ENCODE measurements at regions not wholly inside any gene's neighbourhood (a gene's known extent, or its start where the extent isn't known, plus 50 kb on each side); places are given as distances from the start of the nearest gene placed in this dataset.

- Histone ChIP-seq H3K9me3 (replicated peaks in 1 of 2; ENCODE audit: control insufficient read depth in 1 of 2, insufficient read depth in 1 of 2, low read length in 2 of 2) (no peaks in the 10 kb centered on the region), H3K36me3 (replicated peaks in 1 of 2; ENCODE audit: control insufficient read depth in 1 of 2, insufficient read depth in 2 of 2, low read length in 2 of 2) (no peaks in the 10 kb centered on the region), H3K79me2 (ENCODE audit: insufficient read depth, low read length) (no peaks in the 10 kb centered on the region), H3K4me2 (replicated peaks; ENCODE audit: extremely low read depth, low read length, poor library complexity, severe bottlenecking) (no peak overlapping the region), H3K4me1 (ENCODE audit: control insufficient read depth in 1 of 2, insufficient read depth in 2 of 2, low read length in 2 of 2) (no peaks in the 10 kb centered on the region), H3K9ac (ENCODE audit: insufficient read depth, low read length, poor library complexity, severe bottlenecking) (no peak overlapping the region), H2AFZ (ENCODE audit: insufficient read depth, low read depth, low read length, poor library complexity, severe bottlenecking) (no peak overlapping the region), H3K4me3 (replicated peaks in 1 of 3; ENCODE audit: low read depth in 2 of 3, low read length in 3 of 3) (no peak overlapping the region), H3K27me3 (ENCODE audit: control insufficient read depth in 2 of 2, insufficient read depth in 2 of 2, low read length in 2 of 2) (no peaks in the 10 kb centered on the region), H4K20me1 (ENCODE audit: insufficient read depth, low read length) (no peaks in the 10 kb centered on the region), H3K27ac (ENCODE audit: low read depth in 1 of 2, low read length in 2 of 2) (no peak overlapping the region)
- intact Hi-C loops (cut with micrococcal nuclease), result no loop called here
- no CpG with 5 or more reads among the region's 3 CpGs for WGBS (ENCODE audit: insufficient coverage)
- H3K4me1 Mint-ChIP-seq, result no peaks in the 10 kb centered on the region
- H3K27ac Mint-ChIP-seq, result no peak overlapping the region
- TF ChIP-seq CTCF (IDR thresholded peaks at IDR 0.05), result no peak
- H3K36me3 Mint-ChIP-seq, result no peaks in the 10 kb centered on the region
- H3K9me3 Mint-ChIP-seq, result peaks cover 0 to 14% (median 0%) of the 10 kb centered on the region in 7 donors
- no peak overlapping the region for H3K4me3 Mint-ChIP-seq
- peaks cover 0 to 4% (median 0%) of the 10 kb centered on the region in 3 donors for H3K27me3 Mint-ChIP-seq (ENCODE audit: low read depth in 3 of 3)
- no peak for DNase-seq
Measured at GRCh38 chrX:11954176-11954575, 184.1 kb upstream of the FRMPD4 start.

DNA sequence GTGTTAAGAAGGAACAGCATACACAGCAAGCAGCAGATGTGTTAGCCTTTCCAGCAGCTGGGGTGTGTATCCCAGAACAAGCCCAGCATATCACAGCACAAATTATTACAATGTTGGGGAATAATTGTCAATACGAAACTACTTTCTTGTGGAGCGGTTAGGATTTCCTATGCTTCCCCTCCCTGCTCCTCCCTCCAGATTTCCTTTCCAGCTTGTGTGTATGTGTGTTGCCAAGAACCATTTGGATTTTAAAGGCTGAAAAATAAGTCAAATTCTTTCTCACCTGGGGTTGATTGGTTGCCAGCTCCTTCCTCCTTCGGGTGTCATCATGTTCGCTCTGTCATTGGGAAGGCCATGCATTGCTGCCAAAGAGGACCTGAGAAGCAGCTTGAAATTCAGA is 178.2 kb upstream of the FRMPD4 start:
- no peak overlapping the region for H3K4me3 Mint-ChIP-seq
- H3K27me3 Mint-ChIP-seq (ENCODE audit: low read depth in 3 of 3), result peaks cover 0 to 5% (median 0%) of the 10 kb centered on the region in 3 donors
- no peak overlapping the region for H3K27ac Mint-ChIP-seq
- 67% methylated on average over 1 of the region's 4 CpGs for WGBS (ENCODE audit: insufficient coverage)
- H3K36me3 Mint-ChIP-seq, result no peaks in the 10 kb centered on the region
- Histone ChIP-seq H3K9ac (ENCODE audit: insufficient read depth, low read length, poor library complexity, severe bottlenecking) (no peak overlapping the region), H3K9me3 (replicated peaks in 1 of 2; ENCODE audit: control insufficient read depth in 1 of 2, insufficient read depth in 1 of 2, low read length in 2 of 2) (no peaks in the 10 kb centered on the region), H3K4me1 (ENCODE audit: control insufficient read depth in 1 of 2, insufficient read depth in 2 of 2, low read length in 2 of 2) (no peaks in the 10 kb centered on the region), H3K36me3 (replicated peaks in 1 of 2; ENCODE audit: control insufficient read depth in 1 of 2, insufficient read depth in 2 of 2, low read length in 2 of 2) (no peaks in the 10 kb centered on the region), H4K20me1 (ENCODE audit: insufficient read depth, low read length) (no peaks in the 10 kb centered on the region), H3K4me2 (replicated peaks; ENCODE audit: extremely low read depth, low read length, poor library complexity, severe bottlenecking) (no peak overlapping the region), H3K27me3 (ENCODE audit: control insufficient read depth in 2 of 2, insufficient read depth in 2 of 2, low read length in 2 of 2) (no peaks in the 10 kb centered on the region), H2AFZ (ENCODE audit: insufficient read depth, low read depth, low read length, poor library complexity, severe bottlenecking) (no peak overlapping the region), H3K27ac (ENCODE audit: low read depth in 1 of 2, low read length in 2 of 2) (no peak overlapping the region), H3K79me2 (ENCODE audit: insufficient read depth, low read length) (no peaks in the 10 kb centered on the region), H3K4me3 (replicated peaks in 1 of 3; ENCODE audit: low read depth in 2 of 3, low read length in 3 of 3) (no peak overlapping the region)
- no peak for TF ChIP-seq CTCF (IDR thresholded peaks at IDR 0.05)
- intact Hi-C loops (cut with micrococcal nuclease), result no loop called here
- H3K9me3 Mint-ChIP-seq, result peaks cover 0 to 5% (median 0%) of the 10 kb centered on the region in 7 donors
- no peak for DNase-seq
- H3K4me1 Mint-ChIP-seq, result no peaks in the 10 kb centered on the region
